ENCODE measurements at regions not wholly inside any gene's neighbourhood (a gene's known extent, or its start where the extent isn't known, plus 50 kb on each side); places are given as distances from the start of the nearest gene placed in this dataset.

DNA sequence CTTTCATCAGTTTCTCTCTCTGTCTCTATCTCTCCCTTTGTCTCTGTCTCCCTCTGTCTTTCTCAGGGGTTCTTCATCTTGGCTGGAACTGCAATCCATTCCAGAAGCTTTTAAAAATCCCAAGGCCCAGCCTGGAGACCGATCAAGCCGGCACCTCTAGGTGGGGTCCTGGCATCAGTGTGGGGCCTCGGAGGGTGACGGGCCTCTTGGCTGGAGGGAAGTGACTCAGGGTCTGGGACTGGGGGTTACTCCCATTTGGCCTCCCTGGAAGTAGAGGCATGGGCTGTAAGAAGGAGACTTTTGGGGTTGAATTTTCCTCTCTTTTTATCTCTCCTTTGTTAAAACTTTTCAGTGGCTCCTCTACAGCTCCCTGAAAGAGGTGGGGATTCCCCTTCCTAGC, 52.8 kb upstream of the OTOF start:
- Mint-ChIP-seq H3K27me3 (peaks cover 2% of the 10 kb centered on the region), H3K9me3 (peaks cover 0 to 2% (median 0%) of the 10 kb centered on the region in 3 donors), H3K4me1 (no peaks in the 10 kb centered on the region), H3K4me3 (no peak overlapping the region), H3K36me3 (no peaks in the 10 kb centered on the region), H3K27ac (peak overlapping the region in 1 of 3 donors; percentile 47)

- no peak overlapping the region for H3K27ac Mint-ChIP-seq
- H3K27me3 Mint-ChIP-seq, result no peaks in the 10 kb centered on the region
- H3K9me3 Mint-ChIP-seq, result peaks cover 0 to 2% (median 0%) of the 10 kb centered on the region in 3 donors
- no peaks in the 10 kb centered on the region for H3K36me3 Mint-ChIP-seq
- no peaks in the 10 kb centered on the region for H3K4me1 Mint-ChIP-seq
- no peak overlapping the region for H3K4me3 Mint-ChIP-seq
Measured at GRCh38 chr2:26530240-26530540, 52.3 kb upstream of the OTOF start.

GRCh38 chr2:26529406-26530239, 51.7 kb upstream of the OTOF start:
- no peak overlapping the region for H3K4me3 Mint-ChIP-seq
- H3K27me3 Mint-ChIP-seq, result no peaks in the 10 kb centered on the region
- no peak overlapping the region for H3K27ac Mint-ChIP-seq
- no peaks in the 10 kb centered on the region for H3K4me1 Mint-ChIP-seq
- H3K9me3 Mint-ChIP-seq, result peaks cover 0 to 2% (median 0%) of the 10 kb centered on the region in 3 donors
- no peaks in the 10 kb centered on the region for H3K36me3 Mint-ChIP-seq

- Mint-ChIP-seq H3K9me3 (peaks cover 0 to 2% (median 0%) of the 10 kb centered on the region in 3 donors), H3K27ac (no peak overlapping the region), H3K36me3 (no peaks in the 10 kb centered on the region)
Measured at GRCh38 chr2:26528836-26529235, 50.9 kb upstream of the OTOF start.

GRCh38 chr2:26527726-26528585, 50.0 kb upstream of the OTOF start:
- H3K4me3 Mint-ChIP-seq, result no peak overlapping the region
- H3K36me3 Mint-ChIP-seq, result no peaks in the 10 kb centered on the region
- H3K4me1 Mint-ChIP-seq, result no peaks in the 10 kb centered on the region
- H3K27ac Mint-ChIP-seq, result no peak overlapping the region
- H3K9me3 Mint-ChIP-seq, result peaks cover 0 to 2% (median 0%) of the 10 kb centered on the region in 3 donors
- H3K27me3 Mint-ChIP-seq, result no peaks in the 10 kb centered on the region

More at GRCh38 chr2:26528836-26529235, 50.9 kb upstream of the OTOF start:
- H3K4me1 Mint-ChIP-seq, result no peaks in the 10 kb centered on the region
- no peak overlapping the region for H3K4me3 Mint-ChIP-seq
- no peaks in the 10 kb centered on the region for H3K27me3 Mint-ChIP-seq
